ENCODE measurements at regions not wholly inside any gene's neighbourhood (a gene's known extent, or its start where the extent isn't known, plus 50 kb on each side); places are given as distances from the start of the nearest gene placed in this dataset.
"Not testable (repeated sequence)": the region's sequence is repeated elsewhere in the genome, so short reads cannot be mapped to it uniquely, and the experiment has no call there.

- DNase-seq = no peak
These were observed 849.2 kb downstream of the TAF11L14 start for GRCh38 chr5:18483451-18483850.

GRCh38 chr5:18487928-18488480, 853.7 kb downstream of the TAF11L14 start:
- DNase-seq = no peak

- no peak for DNase-seq
These were observed 855.4 kb downstream of the TAF11L14 start for GRCh38 chr5:18489703-18490102.

- DNase-seq = no peak
These were observed 857.1 kb downstream of the TAF11L14 start for GRCh38 chr5:18491349-18491748.

- no peak for DNase-seq
These were observed 860.9 kb downstream of the TAF11L14 start for GRCh38 chr5:18495157-18495556.

- no peak for DNase-seq
These were observed 861.8 kb downstream of the TAF11L14 start for GRCh38 chr5:18496041-18496440.

GRCh38 chr5:18497089-18497488, 862.8 kb downstream of the TAF11L14 start:
- no peak for DNase-seq

GRCh38 chr5:18503797-18504328, 869.6 kb downstream of the TAF11L14 start:
- DNase-seq = no peak

- no peak for DNase-seq
These were observed 872.9 kb downstream of the TAF11L14 start for GRCh38 chr5:18507114-18507513.

GRCh38 chr5:18517641-18518380, 883.6 kb downstream of the TAF11L14 start:
- no peak for DNase-seq

- no peak for DNase-seq
These were observed 889.1 kb downstream of the TAF11L14 start for GRCh38 chr5:18523380-18523779.

GRCh38 chr5:18526792-18527405, 892.6 kb downstream of the TAF11L14 start:
- DNase-seq = no peak

- no peak for DNase-seq
These were observed 898.9 kb downstream of the TAF11L14 start for GRCh38 chr5:18533137-18533536.

GRCh38 chr5:18534119-18534518, 899.9 kb downstream of the TAF11L14 start:
- DNase-seq = no peak

- not testable (repeated sequence) for DNase-seq
These were observed 901.5 kb downstream of the TAF11L14 start for GRCh38 chr5:18535753-18536152.

GRCh38 chr5:18544421-18544820, 910.2 kb downstream of the TAF11L14 start:
- no peak for DNase-seq

GRCh38 chr5:18546591-18546990, 912.3 kb downstream of the TAF11L14 start:
- no peak for DNase-seq

GRCh38 chr5:18551716-18552115, 917.5 kb downstream of the TAF11L14 start:
- DNase-seq = no peak

- no peak for DNase-seq
These were observed 919.0 kb downstream of the TAF11L14 start for GRCh38 chr5:18553269-18553668.

GRCh38 chr5:18560602-18561001, 926.3 kb downstream of the TAF11L14 start:
- no peak for DNase-seq

- DNase-seq = no peak
These were observed 929.6 kb downstream of the TAF11L14 start for GRCh38 chr5:18563853-18564252.

GRCh38 chr5:18566671-18567070, 932.4 kb downstream of the TAF11L14 start:
- DNase-seq = no peak

GRCh38 chr5:18576586-18576985, 942.3 kb downstream of the TAF11L14 start:
- DNase-seq = no peak

- no peak for DNase-seq
These were observed 966.9 kb downstream of the TAF11L14 start for GRCh38 chr5:18601185-18601584.
